Mesenchymal stem cell (in vitro differentiated cells and primary cell): ENCODE measurements at regions not wholly inside any gene's neighbourhood (a gene's known extent, or its start where the extent isn't known, plus 50 kb on each side); places are given as distances from the start of the nearest gene placed in this dataset.
A peak's percentile ranks its signal among the peaks of the same experiment; 100 is the strongest.

ENCODE experiments used
- DNase-seq: peaks from one replicate; pipeline ENCODE4 v3.0.0-alpha.2; 2013
- H2AFZ ChIP-seq: one replicate; pipeline ENCODE4 v1.6.1; 2013; ENCODE audit warnings: low read depth, mild to moderate bottlenecking, control low read depth, inconsistent platforms, low read length, moderate library complexity
- H2AK5ac ChIP-seq: 2 replicates; pipeline ENCODE4 v1.6.1; 2013; ENCODE audit warnings: low read length, moderate library complexity, mild to moderate bottlenecking, inconsistent platforms; ENCODE audit not compliant: severe bottlenecking
- H2BK120ac ChIP-seq: one replicate; pipeline ENCODE4 v1.6.1; 2013; ENCODE audit warnings: low read depth, mild to moderate bottlenecking, inconsistent platforms, low read length, moderate library complexity
- H2BK12ac ChIP-seq, 2 experiments: one replicate each; pipeline ENCODE4 v1.6.1; 2013; ENCODE audit warnings: inconsistent platforms in 2 of 2, low read length in 2 of 2, mild to moderate bottlenecking in 2 of 2, moderate library complexity in 2 of 2, control low read depth in 1 of 2
- H2BK15ac ChIP-seq: one replicate; pipeline ENCODE4 v1.6.1; 2013; ENCODE audit warnings: mild to moderate bottlenecking, low read depth, inconsistent platforms; ENCODE audit not compliant: poor library complexity, severe bottlenecking
- H2BK5ac ChIP-seq: 2 replicates; pipeline ENCODE4 v1.6.1; 2013; ENCODE audit warnings: low read depth, mild to moderate bottlenecking, low read length, control low read depth, inconsistent platforms; ENCODE audit not compliant: poor library complexity, severe bottlenecking
- H3K14ac ChIP-seq, 2 experiments: one replicate each; pipeline ENCODE4 v1.6.1; 2013; ENCODE audit warnings: inconsistent platforms in 2 of 2, low read length in 2 of 2, control low read depth in 1 of 2, mild to moderate bottlenecking in 1 of 2, moderate library complexity in 1 of 2
- H3K18ac ChIP-seq, 2 experiments: one replicate each; pipeline ENCODE4 v1.6.1; 2013; ENCODE audit warnings: inconsistent platforms in 2 of 2, low read length in 2 of 2, control low read depth in 1 of 2, low read depth in 1 of 2, mild to moderate bottlenecking in 1 of 2
- H3K23ac ChIP-seq, 2 experiments: one replicate each; pipeline ENCODE4 v1.6.1; 2013; ENCODE audit warnings: inconsistent platforms in 2 of 2, low read length in 2 of 2, mild to moderate bottlenecking in 2 of 2, moderate library complexity in 2 of 2, control low read depth in 1 of 2
- H3K27ac ChIP-seq: 2 replicates; pipeline ENCODE4 v1.5.1; 2013; ENCODE audit warnings: mild to moderate bottlenecking, moderate library complexity, low read length, control low read depth, inconsistent platforms; ENCODE audit not compliant: poor library complexity, severe bottlenecking
- H3K27me3 ChIP-seq, 2 experiments: 2 replicates each; pipeline versions ENCODE4 v1.6.1 to v1.7.0; 2013; ENCODE audit warnings: low read length in 2 of 2, mild to moderate bottlenecking in 2 of 2, moderate library complexity in 2 of 2, control low read depth in 1 of 2, inconsistent platforms in 1 of 2; ENCODE audit not compliant: control insufficient read depth in 1 of 2, insufficient read depth in 1 of 2
- H3K36me3 ChIP-seq, 2 experiments: 2 replicates each; pipeline versions ENCODE4 v1.6.1 to v1.7.0; 2013; ENCODE audit warnings: low read length in 2 of 2, control low read depth in 1 of 2, inconsistent platforms in 1 of 2, low read depth in 1 of 2, mild to moderate bottlenecking in 1 of 2; ENCODE audit not compliant: insufficient read depth in 2 of 2, control insufficient read depth in 1 of 2
- H3K4ac ChIP-seq, 2 experiments: one replicate each; pipeline ENCODE4 v1.6.1; 2013; ENCODE audit warnings: inconsistent platforms in 2 of 2, low read length in 2 of 2, mild to moderate bottlenecking in 2 of 2, moderate library complexity in 2 of 2, control low read depth in 1 of 2, low read depth in 1 of 2
- H3K4me1 ChIP-seq: 2 replicates; pipeline ENCODE4 v1.6.1; 2013; ENCODE audit warnings: low read depth, low read length, control low read depth; ENCODE audit not compliant: control insufficient read depth, insufficient read depth
- H3K4me2 ChIP-seq: 2 replicates; pipeline ENCODE4 v1.6.1; 2013; ENCODE audit warnings: low read length, mild to moderate bottlenecking, inconsistent platforms; ENCODE audit not compliant: poor library complexity, severe bottlenecking
- H3K4me3 ChIP-seq, 2 experiments: 2 replicates each; pipeline versions ENCODE4 v1.5.1 to v1.7.0; 2013; ENCODE audit warnings: low read length in 2 of 2, mild to moderate bottlenecking in 2 of 2, control low read depth in 1 of 2, low read depth in 1 of 2; ENCODE audit not compliant: insufficient read depth in 1 of 2
- H3K79me1 ChIP-seq: replicated peaks from 2 replicates; pipeline ENCODE4 v1.6.1; 2013; ENCODE audit warnings: mild to moderate bottlenecking, control low read depth, low read length, inconsistent platforms; ENCODE audit not compliant: poor library complexity, severe bottlenecking
- H3K9ac ChIP-seq: 2 replicates; pipeline ENCODE4 v1.7.0; 2013; ENCODE audit warnings: mild to moderate bottlenecking, low read length, moderate library complexity
- H3K9me3 ChIP-seq: 2 replicates; pipeline ENCODE4 v1.7.0; 2013; ENCODE audit warnings: mild to moderate bottlenecking, low read length; ENCODE audit not compliant: control insufficient read depth
- H4K8ac ChIP-seq: one replicate; pipeline ENCODE4 v1.6.1; 2013; ENCODE audit warnings: inconsistent platforms, mild to moderate bottlenecking, low read length, moderate library complexity
- H4K91ac ChIP-seq: one replicate; pipeline ENCODE4 v1.6.1; 2013; ENCODE audit warnings: mild to moderate bottlenecking, low read length, inconsistent platforms
- WGBS: methylation state at CpG from one replicate; pipeline ENCODE4 v1.1.7; 2013; ENCODE audit warnings: mixed read lengths; 5-methylcytosine and 5-hydroxymethylcytosine counted together

DNA sequence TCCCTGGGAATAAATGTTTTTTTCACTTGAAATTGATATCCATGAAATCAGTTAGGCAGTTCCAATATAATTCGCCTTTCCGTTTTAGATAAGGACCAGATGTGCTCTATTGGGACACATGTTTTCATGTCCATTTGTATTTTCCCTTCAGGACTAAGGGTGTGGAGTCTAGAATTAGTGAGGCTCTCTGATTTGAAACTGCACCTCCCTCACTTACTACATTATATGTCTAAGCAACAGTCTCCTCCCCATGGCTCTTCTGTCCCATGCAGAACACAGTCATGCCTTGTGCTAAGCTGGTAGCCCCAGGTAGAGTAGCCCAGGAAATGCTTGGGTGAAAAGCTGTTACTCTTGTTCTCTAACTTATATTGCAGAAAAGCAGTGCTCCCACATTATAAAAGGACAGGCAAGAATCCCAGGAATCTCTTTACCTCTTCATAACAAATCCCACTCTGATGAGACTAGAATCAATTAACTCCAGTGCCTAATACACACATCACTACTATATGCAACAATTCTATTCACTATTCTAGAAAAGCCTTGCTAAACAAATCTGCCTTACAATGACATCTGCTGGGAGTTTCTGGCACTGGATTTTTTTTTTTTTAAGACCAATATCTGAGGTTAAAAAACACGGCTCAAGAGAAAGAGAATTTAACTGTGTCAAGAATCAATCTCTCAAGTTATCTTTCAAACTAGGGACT lies 293.9 kb downstream of the SNX13 start:
- no CpG with 5 or more reads among the region's 3 CpGs for WGBS
- no peaks in the 10 kb centered on the region for H3K27me3 ChIP-seq
- no peak overlapping the region for H4K91ac ChIP-seq
- peak; percentile 60 for DNase-seq
- peak overlapping the region in 1 of 2 experiments; percentile 84 for H3K4ac ChIP-seq
- H3K4me2 ChIP-seq: no peak overlapping the region
- no peak overlapping the region for H2AFZ ChIP-seq
- H3K18ac ChIP-seq: peak overlapping the region in 1 of 2 experiments; percentile 80
- H3K36me3 ChIP-seq: no peaks in the 10 kb centered on the region
- no peak overlapping the region for H2BK12ac ChIP-seq
- no peak overlapping the region for H3K14ac ChIP-seq
- H3K4me1 ChIP-seq: no peaks in the 10 kb centered on the region
- no peak overlapping the region for H2BK15ac ChIP-seq
- H3K79me1 ChIP-seq: no peaks in the 10 kb centered on the region
- H2BK120ac ChIP-seq: no peak overlapping the region
- no peak overlapping the region for H3K23ac ChIP-seq
- H2BK5ac ChIP-seq: no peak overlapping the region
- no peak overlapping the region for H3K4me3 ChIP-seq
- peak overlapping the region; percentile 39 for H3K9ac ChIP-seq
- no peaks in the 10 kb centered on the region for H3K9me3 ChIP-seq
- no peak overlapping the region for H4K8ac ChIP-seq
- no peak overlapping the region for H2AK5ac ChIP-seq
- H3K27ac ChIP-seq: peak overlapping the region; percentile 47

DNA sequence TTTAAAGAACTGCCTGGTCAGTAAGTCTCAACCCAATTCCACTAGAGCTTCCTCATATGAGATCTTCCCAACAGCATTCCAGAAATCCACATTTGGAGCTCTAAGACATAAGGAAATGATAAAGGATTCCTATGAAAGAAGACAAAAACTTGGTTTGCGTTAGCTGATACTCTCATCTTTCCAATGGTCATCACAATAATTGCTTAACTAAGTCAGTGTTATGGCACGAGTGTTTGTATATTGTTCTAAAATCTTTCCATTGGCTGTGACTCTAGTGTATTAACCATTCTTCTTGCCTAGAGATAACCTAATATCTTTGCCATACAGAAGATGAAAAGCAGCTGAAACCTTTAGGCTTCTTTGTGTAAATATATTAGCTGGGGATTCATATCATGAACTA lies 289.0 kb downstream of the SNX13 start:
- no peaks in the 10 kb centered on the region for H3K79me1 ChIP-seq
- no peaks in the 10 kb centered on the region for H3K27me3 ChIP-seq
- H2BK5ac ChIP-seq: no peak overlapping the region
- no peak overlapping the region for H3K18ac ChIP-seq
- no peak overlapping the region for H3K23ac ChIP-seq
- peak overlapping the region in 1 of 2 experiments; percentile 9 for H3K4me3 ChIP-seq
- no peak overlapping the region for H2BK12ac ChIP-seq
- H3K4me2 ChIP-seq: no peak overlapping the region
- H3K36me3 ChIP-seq: no peaks in the 10 kb centered on the region
- no peak overlapping the region for H3K27ac ChIP-seq
- H2BK15ac ChIP-seq: no peak overlapping the region
- H3K14ac ChIP-seq: no peak overlapping the region
- no peak overlapping the region for H2BK120ac ChIP-seq
- no peak for DNase-seq
- no peak overlapping the region for H2AFZ ChIP-seq
- H4K8ac ChIP-seq: no peak overlapping the region
- no CpG with 5 or more reads among the region's 2 CpGs for WGBS
- H3K4ac ChIP-seq: no peak overlapping the region
- H3K9ac ChIP-seq: peak overlapping the region; percentile 60
- no peak overlapping the region for H2AK5ac ChIP-seq
- H3K9me3 ChIP-seq: no peaks in the 10 kb centered on the region
- no peaks in the 10 kb centered on the region for H3K4me1 ChIP-seq
- no peak overlapping the region for H4K91ac ChIP-seq

DNA sequence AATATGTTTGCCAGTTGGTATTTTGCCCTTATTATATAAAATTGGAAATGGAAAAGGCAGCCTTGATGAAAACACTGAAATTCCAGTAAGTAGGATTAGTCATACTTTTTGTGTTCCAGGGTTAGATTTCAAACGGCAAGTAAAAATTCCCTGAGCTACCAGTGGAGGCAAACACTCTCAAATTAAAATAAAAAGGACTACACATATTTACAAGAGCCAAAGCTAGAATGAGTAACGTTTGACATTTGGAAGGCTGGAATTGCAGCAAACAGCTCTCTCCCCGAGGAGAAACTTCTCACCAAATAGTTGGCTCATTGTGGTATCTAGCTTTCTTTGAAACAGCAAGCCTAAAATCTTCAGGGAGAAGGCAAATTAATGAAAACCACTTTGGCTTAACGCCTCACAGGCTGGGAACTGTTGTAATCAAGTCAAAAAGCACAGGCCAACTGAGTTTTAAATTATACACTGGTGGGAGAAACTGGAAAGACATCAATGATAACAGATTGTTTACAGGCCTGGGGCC lies 288.4 kb downstream of the SNX13 start:
- peak overlapping the region in 1 of 2 experiments; percentile 64 for H3K18ac ChIP-seq
- H3K4me1 ChIP-seq: no peaks in the 10 kb centered on the region
- no peaks in the 10 kb centered on the region for H3K27me3 ChIP-seq
- peak overlapping the region in 1 of 2 experiments; percentile 7 for H2BK12ac ChIP-seq
- 28% methylated on average over 4 of the region's 4 CpGs for WGBS
- H3K79me1 ChIP-seq: no peaks in the 10 kb centered on the region
- no peak overlapping the region for H3K14ac ChIP-seq
- H2AK5ac ChIP-seq: no peak overlapping the region
- H3K4ac ChIP-seq: peak overlapping the region; percentile 4 to 51
- H2BK5ac ChIP-seq: no peak overlapping the region
- H2BK15ac ChIP-seq: no peak overlapping the region
- no peaks in the 10 kb centered on the region for H3K9me3 ChIP-seq
- H4K91ac ChIP-seq: peak overlapping the region; percentile 89
- H4K8ac ChIP-seq: peak overlapping the region; percentile 37
- no peak overlapping the region for H3K4me2 ChIP-seq
- H3K23ac ChIP-seq: no peak overlapping the region
- H3K36me3 ChIP-seq: no peaks in the 10 kb centered on the region
- peak overlapping the region; percentile 34 for H2BK120ac ChIP-seq
- DNase-seq: peak; percentile 78
- H3K9ac ChIP-seq: peak overlapping the region; percentile 63
- no peak overlapping the region for H2AFZ ChIP-seq
- no peak overlapping the region for H3K4me3 ChIP-seq
- peak overlapping the region; percentile 75 for H3K27ac ChIP-seq

DNA sequence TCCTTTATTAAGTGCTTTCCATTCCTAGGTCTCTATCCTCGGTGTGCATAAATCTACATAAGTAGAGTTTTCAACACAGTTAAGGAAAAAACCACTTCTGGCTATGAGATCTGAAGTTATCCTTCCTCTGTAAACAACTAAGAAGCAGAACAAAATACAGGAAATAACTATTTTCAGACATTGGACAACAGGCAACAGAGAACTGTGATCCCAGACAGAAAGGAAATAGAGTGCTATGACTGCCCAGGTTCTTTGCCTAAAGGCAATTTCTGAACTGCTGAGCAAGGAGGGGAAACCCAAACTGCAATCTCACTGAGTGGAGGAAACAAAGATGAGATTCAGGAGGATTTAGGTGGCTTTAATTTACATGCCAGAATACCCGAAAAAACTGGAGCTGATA lies 285.4 kb downstream of the SNX13 start:
- H3K4ac ChIP-seq: peak overlapping the region in 1 of 2 experiments; percentile 15
- no peak overlapping the region for H3K23ac ChIP-seq
- no peak overlapping the region for H3K27ac ChIP-seq
- WGBS: 18% methylated on average over 1 of the region's 2 CpGs
- no peak overlapping the region for H3K4me3 ChIP-seq
- H3K4me2 ChIP-seq: no peak overlapping the region
- no peak overlapping the region for H3K14ac ChIP-seq
- no peaks in the 10 kb centered on the region for H3K27me3 ChIP-seq
- no peak overlapping the region for H2AK5ac ChIP-seq
- DNase-seq: peak; percentile 51
- no peak overlapping the region for H2BK12ac ChIP-seq
- H2BK15ac ChIP-seq: no peak overlapping the region
- no peak overlapping the region for H2BK5ac ChIP-seq
- H3K9me3 ChIP-seq: no peaks in the 10 kb centered on the region
- no peak overlapping the region for H2BK120ac ChIP-seq
- H3K4me1 ChIP-seq: no peaks in the 10 kb centered on the region
- H3K18ac ChIP-seq: no peak overlapping the region
- no peaks in the 10 kb centered on the region for H3K36me3 ChIP-seq
- H3K79me1 ChIP-seq: no peaks in the 10 kb centered on the region
- H2AFZ ChIP-seq: no peak overlapping the region
- H3K9ac ChIP-seq: no peak overlapping the region
- H4K91ac ChIP-seq: no peak overlapping the region
- peak overlapping the region; percentile 27 for H4K8ac ChIP-seq
